DMS53 treated with DMSO at 0.1 percent for 48 hours (cell line): ENCODE measurements at regions not wholly inside any gene's neighbourhood (a gene's known extent, or its start where the extent isn't known, plus 50 kb on each side); places are given as distances from the start of the nearest gene placed in this dataset.

Experiments
- DNase-seq: peaks from one replicate; lab custom pipeline; 2025; ENCODE audit not compliant: unreplicated experiment; lab: John Stamatoyannopoulos, UW

- DNase-seq, result no peak
Measured at GRCh38 chr6:143595251-143596036, 82.3 kb upstream of the PHACTR2 start.

GRCh38 chr6:143594647-143595046 is 83.1 kb upstream of the PHACTR2 start:
- no peak for DNase-seq

GRCh38 chr6:143592335-143592734 is 80.8 kb upstream of the FUCA2 start:
- no peak for DNase-seq

GRCh38 chr6:143591441-143591840 is 79.9 kb upstream of the FUCA2 start:
- DNase-seq, result no peak

GRCh38 chr6:143589162-143589561 is 77.6 kb upstream of the FUCA2 start:
- no peak for DNase-seq

- DNase-seq, result no peak
Measured at GRCh38 chr6:143586557-143586956, 75.0 kb upstream of the FUCA2 start.

- DNase-seq, result no peak
Measured at GRCh38 chr6:143585716-143586115, 74.2 kb upstream of the FUCA2 start.

GRCh38 chr6:143585241-143585640 is 73.7 kb upstream of the FUCA2 start:
- no peak for DNase-seq

GRCh38 chr6:143583542-143584327 is 72.2 kb upstream of the FUCA2 start:
- DNase-seq, result no peak

- DNase-seq, result no peak
Measured at GRCh38 chr6:143581835-143582480, 70.4 kb upstream of the FUCA2 start.

- no peak for DNase-seq
Measured at GRCh38 chr6:143579703-143580102, 68.2 kb upstream of the FUCA2 start.

GRCh38 chr6:143578054-143578453 is 66.5 kb upstream of the FUCA2 start:
- no peak for DNase-seq

- DNase-seq, result no peak
Measured at GRCh38 chr6:143575901-143576426, 64.4 kb upstream of the FUCA2 start.

GRCh38 chr6:143575440-143575839 is 63.9 kb upstream of the FUCA2 start:
- DNase-seq, result peak; percentile 54

- DNase-seq, result no peak
Measured at GRCh38 chr6:143570147-143570853, 58.8 kb upstream of the FUCA2 start.

GRCh38 chr6:143569040-143569439 is 57.5 kb upstream of the FUCA2 start:
- no peak for DNase-seq

GRCh38 chr6:143564484-143565017 is 53.0 kb upstream of the FUCA2 start:
- DNase-seq, result no peak

- DNase-seq, result no peak
Measured at GRCh38 chr6:143562143-143562542, 50.6 kb upstream of the FUCA2 start.
